Fibroblast of pulmonary artery (primary cell): ENCODE measurements at regions not wholly inside any gene's neighbourhood (a gene's known extent, or its start where the extent isn't known, plus 50 kb on each side); places are given as distances from the start of the nearest gene placed in this dataset.
"Not testable (repeated sequence)": the region's sequence is repeated elsewhere in the genome, so short reads cannot be mapped to it uniquely, and the experiment has no call there.

Experiments used
- DNase-seq: peaks from one replicate; pipeline ENCODE4 v3.0.0-alpha.2; 2010; ENCODE audit warnings: low read depth
- H3K4me3 ChIP-seq: replicated peaks from 2 replicates; pipeline ENCODE4 v1.5.1; 2011; ENCODE audit warnings: low read depth, mild to moderate bottlenecking, control low read depth, low read length, moderate library complexity
- CTCF ChIP-seq: IDR thresholded peaks from 2 replicates; pipeline ENCODE4 v1.5.1; 2011; ENCODE audit warnings: mild to moderate bottlenecking, control low read depth, low read length, inconsistent platforms; ENCODE audit errors: missing control alignments

GRCh38 chr1:60621368-60621851, 461.0 kb upstream of the NFIA start:
- no peak overlapping the region for H3K4me3 ChIP-seq
- no peak for TF ChIP-seq CTCF
- DNase-seq, result peak; percentile 73

GRCh38 chr1:60620087-60620486, 462.3 kb upstream of the NFIA start:
- no peak for TF ChIP-seq CTCF
- no peak for DNase-seq
- no peak overlapping the region for H3K4me3 ChIP-seq

GRCh38 chr1:60619581-60619980, 462.8 kb upstream of the NFIA start:
- DNase-seq, result peak; percentile 13
- TF ChIP-seq CTCF, result no peak
- no peak overlapping the region for H3K4me3 ChIP-seq

- TF ChIP-seq CTCF, result no peak
- DNase-seq, result no peak
- no peak overlapping the region for H3K4me3 ChIP-seq
Observed at GRCh38 chr1:60615666-60616065, 466.7 kb upstream of the NFIA start.

GRCh38 chr1:60612790-60613189, 469.6 kb upstream of the NFIA start:
- no peak for TF ChIP-seq CTCF
- no peak overlapping the region for H3K4me3 ChIP-seq
- no peak for DNase-seq

- H3K4me3 ChIP-seq, DNase-seq: not testable (repeated sequence)
Observed at GRCh38 chr1:60606921-60607320, 475.4 kb upstream of the NFIA start.

- DNase-seq, result no peak
- no peak for TF ChIP-seq CTCF
- no peak overlapping the region for H3K4me3 ChIP-seq
Observed at GRCh38 chr1:60600532-60600931, 481.8 kb upstream of the NFIA start.
